ENCODE measurements at regions not wholly inside any gene's neighbourhood (a gene's known extent, or its start where the extent isn't known, plus 50 kb on each side); places are given as distances from the start of the nearest gene placed in this dataset.

DNA sequence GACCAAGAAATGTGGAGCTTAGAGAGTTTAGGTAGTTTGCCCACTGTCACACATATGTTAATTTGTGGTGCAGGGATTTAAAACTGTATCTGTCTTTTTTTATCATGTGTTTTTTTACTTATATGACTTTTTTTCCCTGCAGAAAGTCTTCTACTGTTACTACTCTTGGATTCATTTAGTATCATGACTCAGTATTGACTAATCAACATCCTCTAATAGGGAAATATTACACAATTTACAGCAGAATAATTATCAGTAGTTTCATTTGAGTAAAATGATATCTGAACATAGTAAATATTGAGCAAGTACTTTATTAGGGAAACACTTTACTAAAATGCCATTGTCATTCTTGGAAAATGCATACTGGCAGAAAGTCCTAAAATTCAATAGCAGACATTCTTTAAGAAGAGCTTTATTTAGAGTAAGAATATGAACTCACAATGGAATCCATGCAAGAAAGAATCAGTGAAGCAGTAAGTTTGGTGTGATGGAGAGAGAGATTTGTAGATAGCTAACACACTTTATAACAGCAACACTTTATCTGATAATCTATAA is 425.9 kb upstream of the SLC8A1 start:
- Histone ChIP-seq H3K27ac (no peak overlapping the region), H3K4me1 (no peaks in the 10 kb centered on the region)
- intact Hi-C loops (cut with DNase I), result no loop called here

DNA sequence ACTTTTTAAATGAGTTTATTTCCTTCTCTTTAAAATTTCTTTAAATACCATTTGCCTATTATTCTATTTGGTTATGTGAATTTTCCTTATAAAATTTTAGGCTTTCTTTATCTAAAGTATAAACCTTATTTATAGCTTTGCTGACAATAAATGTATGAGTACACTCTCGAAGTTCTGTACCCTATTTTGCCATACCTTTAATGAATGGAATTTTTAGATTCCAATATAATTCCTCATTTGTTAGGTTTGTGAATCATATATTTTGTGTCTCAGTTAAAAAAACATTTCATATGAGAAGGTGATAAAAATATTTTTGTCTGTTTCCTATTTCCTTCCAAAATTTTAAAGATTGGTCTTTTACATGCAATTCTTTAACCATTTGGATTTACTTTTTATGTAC is 427.4 kb upstream of the SLC8A1 start:
- no peaks in the 10 kb centered on the region for H3K27me3 ChIP-seq
- H3K27ac ChIP-seq, result no peak overlapping the region
- TF ChIP-seq CTCF (IDR thresholded peaks at IDR 0.05), result no peak
- TF ChIP-seq POLR2A (IDR thresholded peaks at IDR 0.05), result no peak
- DNase-seq, result no peak
- H3K9me3 ChIP-seq, result no peaks in the 10 kb centered on the region
- 17% methylated on average over 1 of the region's 1 CpG for WGBS (ENCODE audit: insufficient coverage, low coverage, low lambda C conversion rate, missing lambda C conversion rate)
- intact Hi-C loops (cut with DNase I), result no loop called here
- no peaks in the 10 kb centered on the region for H3K36me3 ChIP-seq
- no peak overlapping the region for H3K4me3 ChIP-seq
- ATAC-seq, result no peak
- H3K4me1 ChIP-seq, result no peaks in the 10 kb centered on the region

More for the DNA sequence above, 425.9 kb upstream of the SLC8A1 start:
- TF ChIP-seq POLR2A (IDR thresholded peaks at IDR 0.05) (no peak), CTCF (IDR thresholded peaks at IDR 0.05) (no peak)
- no peaks in the 10 kb centered on the region for H3K36me3 ChIP-seq
- H3K9me3 ChIP-seq, result no peaks in the 10 kb centered on the region
- no peak overlapping the region for H3K4me3 ChIP-seq
- no peaks in the 10 kb centered on the region for H3K27me3 ChIP-seq
- DNase-seq (no peak), ATAC-seq (no peak)

DNA sequence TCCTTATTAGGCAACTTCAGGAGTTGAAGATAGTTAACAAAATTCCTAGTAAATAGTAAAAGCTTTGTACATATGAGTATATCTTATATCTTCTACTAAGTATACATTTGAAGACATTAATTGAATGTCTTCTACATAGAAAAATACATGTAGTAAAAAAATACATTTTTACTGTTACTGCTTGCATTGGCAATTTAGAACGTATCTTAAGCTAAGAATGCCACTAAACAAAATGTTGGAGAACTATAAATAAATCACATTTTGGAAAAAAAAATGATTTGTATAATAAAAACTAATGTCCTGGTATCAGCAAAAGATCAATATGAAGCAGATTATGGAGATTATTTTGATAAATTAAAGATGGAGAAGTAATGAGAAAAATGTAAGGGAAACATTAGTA is 434.2 kb upstream of the SLC8A1 start:
- DNase-seq (no peak), ATAC-seq (no peak)
- Histone ChIP-seq H3K36me3 (no peaks in the 10 kb centered on the region), H3K27ac (no peak overlapping the region), H3K9me3 (no peaks in the 10 kb centered on the region), H3K4me1 (no peaks in the 10 kb centered on the region), H3K4me3 (no peak overlapping the region), H3K27me3 (no peaks in the 10 kb centered on the region)
- intact Hi-C loops (cut with DNase I), result no loop called here
- TF ChIP-seq POLR2A (IDR thresholded peaks at IDR 0.05) (no peak), CTCF (IDR thresholded peaks at IDR 0.05) (no peak)
- WGBS (ENCODE audit: insufficient coverage, low coverage, low lambda C conversion rate, missing lambda C conversion rate), result 60% methylated on average over 1 of the region's 1 CpG

GRCh38 chr2:40886655-40887054 is 434.8 kb upstream of the SLC8A1 start:
- Histone ChIP-seq H3K27ac (no peak overlapping the region), H3K4me3 (no peak overlapping the region), H3K9me3 (no peaks in the 10 kb centered on the region), H3K36me3 (no peaks in the 10 kb centered on the region), H3K4me1 (no peaks in the 10 kb centered on the region), H3K27me3 (no peaks in the 10 kb centered on the region)
- intact Hi-C loops (cut with DNase I), result no loop called here
- TF ChIP-seq POLR2A (IDR thresholded peaks at IDR 0.05) (no peak), CTCF (IDR thresholded peaks at IDR 0.05) (no peak)
- DNase-seq, result no peak
- 65% methylated on average over 1 of the region's 1 CpG for WGBS (ENCODE audit: insufficient coverage, low coverage, low lambda C conversion rate, missing lambda C conversion rate)
- no peak for ATAC-seq

DNA sequence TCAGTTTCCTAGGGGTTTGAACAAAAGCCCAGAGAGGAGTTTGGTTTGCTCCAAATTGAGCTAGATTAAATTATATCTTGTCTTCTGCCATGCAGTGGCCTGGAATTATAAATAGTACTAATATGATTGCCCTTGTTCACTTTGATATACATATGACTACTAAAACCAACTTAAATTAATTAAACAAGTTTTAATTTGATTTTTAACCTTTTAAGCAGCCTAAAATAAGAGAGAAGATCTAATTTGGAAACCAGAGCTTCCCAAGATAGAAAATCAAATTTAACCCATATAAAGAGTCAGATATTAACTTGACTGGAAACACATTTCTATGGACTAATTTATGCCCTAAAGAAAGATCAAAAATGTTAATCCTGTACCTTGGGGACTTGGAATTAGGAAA is 444.5 kb upstream of the SLC8A1 start:
- intact Hi-C loops (cut with DNase I), result no loop called here
- no peak overlapping the region for H3K27ac ChIP-seq
- H3K4me1 ChIP-seq, result no peaks in the 10 kb centered on the region
- no peaks in the 10 kb centered on the region for H3K36me3 ChIP-seq
- DNase-seq (no peak), ATAC-seq (no peak)
- no peaks in the 10 kb centered on the region for H3K27me3 ChIP-seq
- no peak for TF ChIP-seq CTCF (IDR thresholded peaks at IDR 0.05)
- TF ChIP-seq POLR2A (IDR thresholded peaks at IDR 0.05), result no peak
- no peaks in the 10 kb centered on the region for H3K9me3 ChIP-seq
- H3K4me3 ChIP-seq, result no peak overlapping the region
